RWPE1 (cell line): ENCODE measurements at regions not wholly inside any gene's neighbourhood (a gene's known extent, or its start where the extent isn't known, plus 50 kb on each side); places are given as distances from the start of the nearest gene placed in this dataset.

Source experiments
- CTCF ChIA-PET: fragments of 350-600 bp; sonication (Branson Sonifier 250); formaldehyde crosslinking; extraction: SDS; loops from one replicate; lab custom pipeline; 2021; lab: Yijun Ruan, JAX
- POLR2A ChIA-PET: fragments of 400-600 bp; formaldehyde crosslinking; extraction: SDS; loops from one replicate; lab custom pipeline; 2020; ENCODE audit warnings: antibody characterized with exemption; ENCODE audit not compliant: low non-redundant PET; lab: Yijun Ruan, JAX
- DNase-seq: peaks from one replicate; pipeline ENCODE4 v3.0.0; 2012; ENCODE audit warnings: low spot score
- H3K27ac ChIP-seq: fragments of 450-650 bp; 2 replicates; pipeline ENCODE4 v1.5.1; 2017
- CTCF ChIP-seq: fragments of 450-650 bp; conservative IDR thresholded peaks from 2 replicates; pipeline ENCODE4 v1.5.1; 2017; ENCODE audit warnings: low read depth, mild to moderate bottlenecking

- no peak for TF ChIP-seq CTCF
- ChIA-PET CTCF (interaction anchor here (0.6 kb wide), 1 partner anchor 510 kb away, joined by 3 read pairs; no protein-coding TSS in a partner anchor), POLR2A (no interaction called here)
- H3K27ac ChIP-seq: no peak overlapping the region
- no peak for DNase-seq
Measured at GRCh38 chr11:70762810-70763209, 364.5 kb downstream of the CTTN start.

- no peak overlapping the region for H3K27ac ChIP-seq
- ChIA-PET POLR2A (no interaction called here), CTCF (no interaction called here)
- no peak for DNase-seq
- no peak for TF ChIP-seq CTCF
Measured at GRCh38 chr11:70763606-70764005, 365.3 kb downstream of the CTTN start.

GRCh38 chr11:70764356-70764905 is 366.1 kb downstream of the CTTN start:
- TF ChIP-seq CTCF: no peak
- ChIA-PET CTCF (no interaction called here), POLR2A (no interaction called here)
- no peak for DNase-seq
- H3K27ac ChIP-seq: no peak overlapping the region

- H3K27ac ChIP-seq: no peak overlapping the region
- POLR2A ChIA-PET: no interaction called here
- TF ChIP-seq CTCF: no peak
- no peak for DNase-seq
- CTCF ChIA-PET: no interaction called here
Measured at GRCh38 chr11:70766901-70767300, 368.6 kb downstream of the CTTN start.

GRCh38 chr11:70768346-70769095 is 370.2 kb downstream of the CTTN start:
- CTCF ChIA-PET: no interaction called here
- H3K27ac ChIP-seq: no peak overlapping the region
- no peak for DNase-seq
- POLR2A ChIA-PET: no interaction called here
- TF ChIP-seq CTCF: no peak

GRCh38 chr11:70769106-70769505 is 370.8 kb downstream of the CTTN start:
- TF ChIP-seq CTCF: no peak
- CTCF ChIA-PET: no interaction called here
- POLR2A ChIA-PET: no interaction called here

More at GRCh38 chr11:70769106-70769505, 370.8 kb downstream of the CTTN start:
- DNase-seq: no peak
- no peak overlapping the region for H3K27ac ChIP-seq
